H1 (cell line): ENCODE measurements at regions not wholly inside any gene's neighbourhood (a gene's known extent, or its start where the extent isn't known, plus 50 kb on each side); places are given as distances from the start of the nearest gene placed in this dataset.
A peak's percentile ranks its signal among the peaks of the same experiment; 100 is the strongest.

Experiments
- CTCF ChIA-PET: fragments of 300-600 bp; sonication (Branson Sonifier 250); formaldehyde crosslinking; loops from one replicate; lab custom pipeline; 2021; ENCODE audit not compliant: partially characterized antibody; lab: Charles Lee
- POLR2A ChIA-PET: fragments of 300-600 bp; sonication (Branson Sonifier 250); formaldehyde crosslinking; loops from one replicate; lab custom pipeline; 2021; ENCODE audit warnings: inconsistent platforms; ENCODE audit not compliant: partially characterized antibody; lab: Charles Lee
- DNase-seq, 2 experiments: peaks; one replicate each; pipeline versions ENCODE4 v3.0.0 to v3.0.0-alpha.2; 2010 to 2022; ENCODE audit warnings: low spot score in 2 of 2, low read depth in 1 of 2, mixed read lengths in 1 of 2
- FAIRE-seq: peaks from 2 replicates; lab custom pipeline; 2011; peaks lifted over from hg19 to GRCh38; lab: Jason Lieb, UNC
- H2AFZ ChIP-seq: 2 replicates; pipeline ENCODE4 v1.8.1; 2012; ENCODE audit warnings: low read length, inconsistent platforms
- H2AK5ac ChIP-seq: 2 replicates; pipeline ENCODE4 v1.6.1; 2013; ENCODE audit warnings: low read depth, low read length
- H2BK120ac ChIP-seq: replicated peaks from 2 replicates; pipeline ENCODE3; 2013; ENCODE audit warnings: low read depth, low read length, inconsistent platforms
- H2BK12ac ChIP-seq: 2 replicates; pipeline ENCODE4 v1.6.1; 2013; ENCODE audit warnings: low read depth, low read length
- H2BK15ac ChIP-seq: 2 replicates; pipeline ENCODE4 v1.6.1; 2013; ENCODE audit warnings: low read length
- H2BK20ac ChIP-seq: 2 replicates; pipeline ENCODE4 v1.6.1; 2013; ENCODE audit warnings: low read length
- H2BK5ac ChIP-seq: 2 replicates; pipeline ENCODE4 v1.6.1; 2013; ENCODE audit warnings: low read depth, low read length
- H3K14ac ChIP-seq: 2 replicates; pipeline ENCODE4 v1.6.1; 2013; ENCODE audit warnings: inconsistent platforms; ENCODE audit not compliant: insufficient read length
- H3K18ac ChIP-seq: 2 replicates; pipeline ENCODE4 v1.6.1; 2013; ENCODE audit warnings: low read length; ENCODE audit errors: extremely low read depth
- H3K23ac ChIP-seq: 2 replicates; pipeline ENCODE4 v1.6.1; 2013; ENCODE audit warnings: inconsistent platforms; ENCODE audit not compliant: insufficient read length
- H3K23me2 ChIP-seq: 2 replicates; pipeline ENCODE4 v1.6.1; 2013; ENCODE audit warnings: low read depth, low read length
- H3K27ac ChIP-seq: 2 replicates; pipeline ENCODE4 v1.6.1; 2011; ENCODE audit warnings: low read depth, low read length, inconsistent platforms
- H3K27me3 ChIP-seq, 4 experiments: replicated peaks in 1 of 4; 1 replicate in 1 of 4; 2 replicates in 3 of 4; pipeline versions ENCODE4 v1.6.1 to v1.8.1; 2011 to 2013; ENCODE audit warnings: low read length in 3 of 4, mild to moderate bottlenecking in 3 of 4, inconsistent platforms in 2 of 4, mixed read lengths in 2 of 4, moderate library complexity in 1 of 4; ENCODE audit not compliant: control insufficient read depth in 3 of 4, insufficient read depth in 3 of 4; ENCODE audit errors: extremely low read depth in 1 of 4
- H3K36me3 ChIP-seq, 4 experiments: 2 replicates each; pipeline versions ENCODE4 v1.6.1 to v1.8.1; 2011 to 2013; ENCODE audit warnings: mild to moderate bottlenecking in 4 of 4, low read length in 3 of 4, moderate library complexity in 2 of 4, control low read depth in 1 of 4, inconsistent platforms in 1 of 4; ENCODE audit not compliant: insufficient read depth in 4 of 4, control insufficient read depth in 2 of 4
- H3K4ac ChIP-seq: replicated peaks from 2 replicates; pipeline ENCODE3; 2013; ENCODE audit warnings: low read length, low read depth, mixed read lengths, inconsistent platforms; ENCODE audit not compliant: insufficient read length
- H3K4me1 ChIP-seq, 4 experiments: replicated peaks in 1 of 4; 1 replicate in 1 of 4; 2 replicates in 3 of 4; pipeline versions ENCODE4 v1.6.1 to v1.8.1; 2011 to 2013; ENCODE audit warnings: low read length in 3 of 4, inconsistent platforms in 2 of 4, mixed read lengths in 1 of 4; ENCODE audit not compliant: insufficient read depth in 4 of 4, control insufficient read depth in 3 of 4
- H3K4me2 ChIP-seq, 2 experiments: 2 replicates each; pipeline versions ENCODE4 v1.6.1 to v1.8.1; 2011 to 2013; ENCODE audit warnings: low read depth in 2 of 2, low read length in 2 of 2, control low read depth in 1 of 2, inconsistent platforms in 1 of 2, mild to moderate bottlenecking in 1 of 2; ENCODE audit not compliant: insufficient read depth in 1 of 2
- H3K4me3 ChIP-seq, 4 experiments: fragments of 200-600, 300-600 bp in 1 of 4; sonication (generic), shearing (Covaris generic), sonication (Bioruptor Twin) in 1 of 4; 2 replicates each; pipeline versions ENCODE4 v1.5.1 to v1.8.1; 2011 to 2016; ENCODE audit warnings: low read length in 4 of 4, low read depth in 3 of 4, control low read depth in 2 of 4, inconsistent platforms in 2 of 4, mild to moderate bottlenecking in 2 of 4, mixed read lengths in 1 of 4, moderate library complexity in 1 of 4; ENCODE audit not compliant: insufficient read depth in 2 of 4; ENCODE audit errors: extremely low read depth in 1 of 4
- H3K56ac ChIP-seq: replicated peaks from 2 replicates; pipeline ENCODE3; 2013; ENCODE audit warnings: low read depth, mild to moderate bottlenecking, mixed read lengths, low read length, inconsistent platforms; ENCODE audit not compliant: insufficient read length
- H3K79me1 ChIP-seq: 2 replicates; pipeline ENCODE4 v1.6.1; 2013; ENCODE audit warnings: low read depth, low read length, control low read depth
- H3K79me2 ChIP-seq, 2 experiments: 2 replicates each; pipeline versions ENCODE4 v1.6.1 to v1.8.1; 2012 to 2013; ENCODE audit warnings: low read length in 2 of 2, mild to moderate bottlenecking in 2 of 2, inconsistent platforms in 1 of 2; ENCODE audit not compliant: insufficient read depth in 2 of 2, control insufficient read depth in 1 of 2
- H3K9ac ChIP-seq, 4 experiments: replicated peaks in 1 of 4; 1 replicate in 1 of 4; 2 replicates in 3 of 4; pipeline versions ENCODE4 v1.6.1 to v1.8.1; 2011 to 2013; ENCODE audit warnings: low read depth in 3 of 4, low read length in 3 of 4, control low read depth in 2 of 4, mild to moderate bottlenecking in 2 of 4, moderate library complexity in 2 of 4, inconsistent platforms in 1 of 4; ENCODE audit errors: extremely low read depth in 1 of 4
- H3K9me3 ChIP-seq, 2 experiments: 2 replicates each; pipeline versions ENCODE4 v1.6.1 to v1.8.1; 2012 to 2013; ENCODE audit warnings: mild to moderate bottlenecking in 2 of 2, moderate library complexity in 2 of 2, control low read depth in 1 of 2, inconsistent platforms in 1 of 2, low read depth in 1 of 2, low read length in 1 of 2, mixed read lengths in 1 of 2; ENCODE audit not compliant: insufficient read depth in 2 of 2
- H4K20me1 ChIP-seq, 2 experiments: replicated peaks in 1 of 2; 2 replicates each; pipeline versions ENCODE3 to v1.8.1; 2011 to 2013; ENCODE audit warnings: inconsistent platforms in 2 of 2, low read length in 2 of 2, mild to moderate bottlenecking in 1 of 2; ENCODE audit not compliant: insufficient read depth in 2 of 2, control insufficient read depth in 1 of 2
- H4K5ac ChIP-seq: 2 replicates; pipeline ENCODE4 v1.6.1; 2013; ENCODE audit warnings: low read length, low read depth, mixed read lengths, inconsistent platforms; ENCODE audit not compliant: insufficient read length
- H4K8ac ChIP-seq: 2 replicates; pipeline ENCODE4 v1.8.0; 2013; ENCODE audit warnings: mild to moderate bottlenecking, moderate library complexity, low read length, inconsistent platforms; ENCODE audit not compliant: insufficient read depth; ENCODE audit errors: extremely low read depth
- H4K91ac ChIP-seq: replicated peaks from 2 replicates; pipeline ENCODE3; 2013; ENCODE audit warnings: low read length, mixed read lengths, inconsistent platforms; ENCODE audit not compliant: insufficient read length
- ASH2L ChIP-seq: fragments of 200-600, 300-600 bp; sonication (generic); IDR thresholded peaks from one replicate; pipeline ENCODE4 v1.7.1; 2017; ENCODE audit warnings: low read length
- BCL11A ChIP-seq, 2 experiments: IDR thresholded peaks; one replicate each; pipeline ENCODE4 v1.6.1; 2011; ENCODE audit warnings: low read depth in 2 of 2, low read length in 2 of 2, mild to moderate bottlenecking in 2 of 2
- CTCF ChIP-seq, 3 experiments: IDR thresholded peaks; 1 replicate in 2 of 3; 2 replicates in 1 of 3; pipeline versions ENCODE4 v1.5.1 to v1.6.1; 2011; ENCODE audit warnings: low read length in 3 of 3, mild to moderate bottlenecking in 3 of 3, inconsistent platforms in 2 of 3, low read depth in 1 of 3, moderate library complexity in 1 of 3; ENCODE audit not compliant: insufficient read depth in 1 of 3; ENCODE audit errors: control extremely low read depth in 1 of 3
- EP300 ChIP-seq, 2 experiments: IDR thresholded peaks; 1 replicate in 1 of 2; 2 replicates in 1 of 2; pipeline ENCODE4 v1.6.1; 2011 to 2012; ENCODE audit warnings: low read depth in 2 of 2, low read length in 2 of 2, mild to moderate bottlenecking in 2 of 2, borderline replicate concordance in 1 of 2, inconsistent platforms in 1 of 2, moderate library complexity in 1 of 2
- GABPA ChIP-seq: IDR thresholded peaks from 2 replicates; pipeline ENCODE4 v1.6.1; 2011; ENCODE audit warnings: mild to moderate bottlenecking, low read length, moderate library complexity, borderline replicate concordance; ENCODE audit not compliant: insufficient read depth
- JUN ChIP-seq: IDR thresholded peaks from 2 replicates; pipeline ENCODE4 v1.6.1; 2011; ENCODE audit warnings: low read depth, mild to moderate bottlenecking, improper control_type of control experiment, low read length
- SIN3A ChIP-seq, 2 experiments: IDR thresholded peaks in 1 of 2; conservative IDR thresholded peaks in 1 of 2; 2 replicates each; pipeline ENCODE4 v1.6.1; 2011 to 2012; ENCODE audit warnings: low read length in 2 of 2, improper control_type of control experiment in 1 of 2, low read depth in 1 of 2, mild to moderate bottlenecking in 1 of 2
- SUZ12 ChIP-seq: fragments of 200-600 bp; sonication (generic); IDR thresholded peaks from 2 replicates; pipeline ENCODE4 v1.6.1; 2012; ENCODE audit warnings: mild to moderate bottlenecking, inconsistent platforms, low read length, moderate library complexity, mixed read lengths
- TEAD4 ChIP-seq: IDR thresholded peaks from 2 replicates; pipeline ENCODE4 v1.6.1; 2012; ENCODE audit warnings: low read depth, low read length, inconsistent platforms, mixed read lengths
- YY1 ChIP-seq: IDR thresholded peaks from 2 replicates; pipeline ENCODE4 v1.6.1; 2011; ENCODE audit warnings: low read depth, mild to moderate bottlenecking, low read length
- WGBS, 2 experiments: shearing (Covaris generic) in 1 of 2; methylation state at CpG; one replicate each; pipeline versions ENCODE4 v1.1.6 to v1.1.7; 2013 to 2015; ENCODE audit warnings: low lambda C conversion rate in 2 of 2, mixed read lengths in 2 of 2, inconsistent platforms in 1 of 2, low coverage in 1 of 2, missing lambda C conversion rate in 1 of 2; ENCODE audit not compliant: insufficient replicate concordance in 2 of 2, insufficient coverage in 1 of 2, insufficient read length in 1 of 2; ENCODE audit errors: extremely low coverage in 1 of 2, missing lambda C conversion rate in 1 of 2; 5-methylcytosine and 5-hydroxymethylcytosine counted together

GRCh38 chr9:36489453-36489852 is 83.2 kb upstream of the MELK start:
- Histone ChIP-seq H2AK5ac (0 out of 2 replicates have a peak overlapping the region, but pooled peaks have one; percentile 11), H2BK15ac (no peak overlapping the region), H3K14ac (no peak overlapping the region), H3K27ac (no peak overlapping the region), H3K4me2 (peak overlapping the region in 1 of 2 experiments; percentile 79; a peak in 1 of 4 replicates), H4K8ac (no peak overlapping the region), H4K5ac (no peak overlapping the region), H3K4me1 (peaks cover 5 to 28% (median 15%) of the 10 kb centered on the region in 4 experiments), H4K91ac (peak overlapping the region; percentile 25), H2BK20ac (peak overlapping the region; percentile 64; the same call in 1 of the 2 replicates), H3K4ac (no peak overlapping the region), H3K4me3 (no peak overlapping the region), H3K18ac (no peak overlapping the region), H3K23ac (no peak overlapping the region), H4K20me1 (peaks cover 3 to 5% of the 10 kb centered on the region in 2 experiments), H3K36me3 (no peaks in the 10 kb centered on the region), H3K56ac (no peak overlapping the region), H3K79me1 (peaks cover 3% of the 10 kb centered on the region; the same call in 1 of the 2 replicates), H3K79me2 (peaks cover 4 to 25% of the 10 kb centered on the region in 2 experiments; a peak in 3 of 4 replicates), H2BK120ac (no peak overlapping the region), H2AFZ (0 out of 2 replicates have a peak overlapping the region, but pooled peaks have one; percentile 18), H3K23me2 (peaks cover 9% of the 10 kb centered on the region), H3K27me3 (no peaks in the 10 kb centered on the region), H2BK5ac (peak overlapping the region; percentile 55; the same call in 1 of the 2 replicates), H3K9ac (no peak overlapping the region), H3K9me3 (no peaks in the 10 kb centered on the region), H2BK12ac (peak overlapping the region; percentile 45; the same call in 1 of the 2 replicates)
- POLR2A ChIA-PET = interaction anchor here (1.2 to 2.4 kb wide), 4 partner anchors 8 to 88 kb away, joined by 3 to 6 read pairs (median 4); no protein-coding TSS in a partner anchor
- CTCF ChIA-PET = interaction anchor here (0.6 to 2.2 kb wide), 3 partner anchors 14 to 82 kb away, joined by 3 to 9 read pairs (median 3); no protein-coding TSS in a partner anchor
- no peak for FAIRE-seq
- no peak for DNase-seq
- WGBS, 2 experiments = 79% methylated on average over 8 of the region's 8 CpGs; no CpG with 5 or more reads in 1 of the 2 experiments
- no peak for TF ChIP-seq BCL11A (IDR thresholded peaks at IDR 0.05; ENCODE audit: low read depth in 2 of 2, low read length in 2 of 2)
- TF ChIP-seq JUN = no peak
- no peak for TF ChIP-seq YY1
- no peak for TF ChIP-seq SIN3A (conservative IDR thresholded peaks at IDR 0.05 in 1 of 2, IDR thresholded peaks at IDR 0.05 in 1 of 2; ENCODE audit: low read depth in 1 of 2, low read length in 2 of 2)
- TF ChIP-seq SUZ12 = no peak
- no peak for TF ChIP-seq EP300 (IDR thresholded peaks at IDR 0.05; ENCODE audit: borderline replicate concordance in 1 of 2, low read depth in 2 of 2, low read length in 2 of 2)
- no peak for TF ChIP-seq CTCF (IDR thresholded peaks at IDR 0.05; ENCODE audit: control extremely low read depth in 1 of 3, insufficient read depth in 1 of 3, low read depth in 1 of 3, low read length in 3 of 3)
- TF ChIP-seq TEAD4 = no peak
- no peak for TF ChIP-seq ASH2L
- no peak for TF ChIP-seq GABPA
